SU-DHL-6 (cell line): ENCODE measurements at regions not wholly inside any gene's neighbourhood (a gene's known extent, or its start where the extent isn't known, plus 50 kb on each side); places are given as distances from the start of the nearest gene placed in this dataset.

Experiments used
- CTCF ChIP-seq: fragments of 200-600 bp; sonication (generic); IDR thresholded peaks from one replicate; pipeline ENCODE4 v1.5.1; 2017; ENCODE audit warnings: antibody characterized with exemption, mild to moderate bottlenecking, low read length, moderate library complexity; ENCODE audit not compliant: insufficient read depth, poor library complexity, severe bottlenecking
- EZH2phosphoT487 ChIP-seq: fragments of 200-600 bp; sonication (generic), shearing (Covaris generic); conservative IDR thresholded peaks from 2 replicates; pipeline ENCODE4 v1.6.1; 2018; ENCODE audit warnings: mild to moderate bottlenecking, antibody characterized with exemption, low read length, moderate library complexity, mixed read lengths

- TF ChIP-seq EZH2phosphoT487 (no peak), CTCF (no peak)
These were observed 349.8 kb downstream of the LPIN1 start for GRCh38 chr2:12096051-12096787.
